ENCODE measurements at regions not wholly inside any gene's neighbourhood (a gene's known extent, or its start where the extent isn't known, plus 50 kb on each side); places are given as distances from the start of the nearest gene placed in this dataset.

DNA sequence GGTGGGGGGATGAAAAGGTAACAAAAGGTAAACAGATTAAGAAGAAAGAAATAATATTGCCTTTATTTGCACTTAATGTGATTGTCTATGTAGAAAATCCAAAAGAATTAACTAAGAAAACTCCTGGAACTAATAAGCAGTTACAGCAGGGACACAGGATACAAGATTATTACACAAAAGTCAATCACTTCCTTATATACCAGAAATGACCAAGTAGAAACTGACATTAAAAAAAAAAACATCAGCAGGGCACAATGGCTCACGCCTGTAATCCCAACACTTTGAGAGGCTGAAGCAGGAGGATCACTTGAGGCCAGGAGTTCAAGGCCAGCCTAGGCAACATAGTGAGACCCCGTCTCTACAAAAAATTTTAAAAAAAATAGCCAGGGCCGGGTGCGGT, 123.2 kb upstream of the RIPOR2 start:
- H3K27me3 ChIP-seq (ENCODE audit: control insufficient read depth, insufficient read depth, low read length), result no peaks in the 10 kb centered on the region
- no peak overlapping the region for H3K4me3 ChIP-seq (ENCODE audit: insufficient read depth, low read depth, low read length)
- no peak for DNase-seq
- no peaks in the 10 kb centered on the region for H3K36me3 ChIP-seq (replicated peaks; ENCODE audit: control insufficient read depth, insufficient read depth, low read length)

DNA sequence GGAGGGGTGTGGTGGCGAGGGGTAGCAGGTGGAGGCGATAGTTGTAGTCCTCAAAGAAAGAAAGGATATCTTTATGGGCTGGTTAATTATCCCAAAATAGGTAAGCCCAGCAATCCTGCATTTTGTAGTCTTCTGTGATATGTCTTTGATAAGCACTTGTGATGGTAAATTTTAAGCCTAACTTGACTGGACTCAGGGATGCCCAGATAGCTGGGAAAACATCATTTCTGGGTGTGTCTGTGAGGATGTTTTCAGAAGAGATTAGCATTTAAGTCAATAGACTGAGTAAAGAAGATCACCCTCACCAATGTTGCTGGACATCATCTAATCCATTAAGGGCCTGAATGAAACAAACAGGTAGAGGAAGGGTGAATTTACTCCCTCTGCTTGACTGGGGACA, 124.8 kb upstream of the RIPOR2 start:
- Histone ChIP-seq H3K27me3 (ENCODE audit: control insufficient read depth, insufficient read depth, low read length) (no peaks in the 10 kb centered on the region), H3K36me3 (replicated peaks; ENCODE audit: control insufficient read depth, insufficient read depth, low read length) (no peaks in the 10 kb centered on the region), H3K4me3 (ENCODE audit: insufficient read depth, low read depth, low read length) (no peak overlapping the region)
- no peak for DNase-seq

DNA sequence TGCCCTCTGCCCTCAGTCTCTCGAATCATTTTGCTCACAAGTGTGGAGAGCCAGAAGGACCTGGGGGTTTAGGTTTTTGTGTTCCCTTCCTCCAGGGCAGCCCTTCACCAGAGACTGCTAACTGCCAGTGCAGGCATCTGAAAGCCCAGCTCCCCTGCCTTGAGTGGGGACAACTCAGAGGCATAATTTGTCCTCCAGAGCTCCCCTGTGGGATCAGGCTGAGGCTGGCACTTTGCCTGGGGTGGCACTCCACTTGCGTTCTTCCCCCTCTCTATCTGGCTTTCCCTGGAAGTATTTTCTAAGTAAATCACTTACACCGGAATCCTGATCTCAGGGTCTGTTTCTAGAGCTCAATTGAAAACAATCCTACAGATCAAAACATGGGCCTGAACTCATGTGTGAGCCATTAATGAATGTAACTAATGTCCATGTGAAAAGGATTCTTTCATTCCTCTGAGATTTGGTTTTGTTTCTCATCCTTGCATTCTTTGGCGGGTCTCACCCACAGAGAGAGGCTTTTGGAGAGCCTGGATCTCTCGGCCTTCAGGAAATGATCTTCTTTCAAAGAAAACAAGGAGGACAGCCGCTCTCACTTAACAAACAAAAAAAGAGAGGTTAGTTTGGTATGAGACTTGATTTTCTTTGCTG, 125.7 kb upstream of the RIPOR2 start:
- DNase-seq, result peak; percentile 39
- Histone ChIP-seq H3K36me3 (replicated peaks; ENCODE audit: control insufficient read depth, insufficient read depth, low read length) (no peaks in the 10 kb centered on the region), H3K4me3 (ENCODE audit: insufficient read depth, low read depth, low read length) (no peak overlapping the region), H3K27me3 (ENCODE audit: control insufficient read depth, insufficient read depth, low read length) (no peaks in the 10 kb centered on the region)

DNA sequence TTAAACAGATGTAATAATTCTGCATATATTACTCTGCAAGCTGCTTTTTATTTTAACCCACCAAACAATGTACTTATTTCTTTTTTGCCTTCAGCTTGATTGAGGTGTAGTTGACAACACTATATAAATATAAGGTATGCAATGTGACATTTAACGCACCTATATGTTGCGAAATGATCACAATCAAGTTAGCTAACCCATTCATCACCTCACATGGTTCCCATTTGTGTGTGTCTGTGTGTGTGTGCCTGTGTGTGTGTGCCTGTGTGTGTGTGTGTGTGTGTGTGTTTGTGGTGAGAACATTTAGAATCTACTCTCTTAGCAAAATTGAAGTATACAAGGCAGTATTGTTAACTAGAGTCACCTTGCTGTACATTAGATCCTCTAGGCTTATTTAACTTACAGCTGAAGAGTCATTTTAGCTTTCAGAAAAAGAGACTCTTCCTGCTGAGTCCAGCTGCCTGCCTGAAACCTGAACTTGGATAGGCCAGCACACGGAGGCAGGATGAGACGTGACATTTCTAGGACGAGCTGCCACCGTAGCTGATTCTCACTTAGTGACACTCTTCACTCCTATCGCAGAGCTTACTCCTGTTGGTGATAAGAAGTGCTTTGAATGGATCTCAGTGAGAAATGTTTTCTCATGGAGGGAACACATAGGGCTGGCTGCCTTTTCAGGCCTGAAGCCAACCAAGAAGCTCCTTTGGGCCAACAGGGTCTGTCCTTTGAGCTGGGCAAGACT, 126.5 kb upstream of the RIPOR2 start:
- H3K27me3 ChIP-seq (ENCODE audit: control insufficient read depth, insufficient read depth, low read length), result no peaks in the 10 kb centered on the region
- H3K4me3 ChIP-seq (ENCODE audit: insufficient read depth, low read depth, low read length), result no peak overlapping the region
- DNase-seq, result no peak
- H3K36me3 ChIP-seq (replicated peaks; ENCODE audit: control insufficient read depth, insufficient read depth, low read length), result no peaks in the 10 kb centered on the region

DNA sequence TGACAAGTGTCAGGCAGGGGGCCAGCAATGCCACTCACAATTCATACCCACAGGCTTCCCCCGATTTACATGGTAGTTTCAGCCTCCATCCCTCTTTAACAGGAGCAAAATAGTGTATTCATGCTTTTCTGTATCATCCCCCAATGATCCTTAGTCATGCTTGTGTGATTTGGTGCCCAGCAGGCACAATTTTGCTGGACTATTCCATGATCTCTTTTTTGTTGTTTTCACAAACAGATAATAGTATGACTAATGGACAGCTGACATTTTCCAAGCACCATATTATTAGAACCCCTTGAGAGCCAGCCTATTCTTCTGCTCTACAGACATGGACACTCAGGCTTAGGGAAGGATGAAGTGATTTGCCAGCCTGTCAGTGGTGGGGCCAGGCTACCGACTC, 128.2 kb upstream of the RIPOR2 start:
- no peaks in the 10 kb centered on the region for H3K36me3 ChIP-seq (replicated peaks; ENCODE audit: control insufficient read depth, insufficient read depth, low read length)
- H3K27me3 ChIP-seq (ENCODE audit: control insufficient read depth, insufficient read depth, low read length), result no peaks in the 10 kb centered on the region
- no peak overlapping the region for H3K4me3 ChIP-seq (ENCODE audit: insufficient read depth, low read depth, low read length)
- DNase-seq, result no peak

DNA sequence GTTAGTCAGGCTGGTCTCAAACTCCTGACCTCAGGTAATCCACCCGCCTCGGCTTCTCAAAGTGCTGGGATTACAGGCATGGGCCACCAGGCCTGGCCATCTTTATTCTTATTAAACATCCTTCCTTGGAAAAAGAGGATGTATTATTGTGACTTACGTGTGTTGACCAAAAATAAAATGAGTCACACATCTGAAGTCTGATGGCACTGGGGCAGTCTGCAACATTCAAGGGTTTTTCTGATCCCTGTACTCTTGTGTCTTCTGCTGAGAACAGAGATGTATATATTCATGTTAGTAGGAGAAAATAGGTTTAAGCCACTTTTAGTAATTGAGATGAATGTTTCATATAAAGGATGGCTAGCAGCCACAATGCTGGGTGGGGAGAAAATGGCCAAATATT, 129.9 kb upstream of the RIPOR2 start:
- no peak for DNase-seq
- H3K36me3 ChIP-seq (replicated peaks; ENCODE audit: control insufficient read depth, insufficient read depth, low read length), result no peaks in the 10 kb centered on the region

DNA sequence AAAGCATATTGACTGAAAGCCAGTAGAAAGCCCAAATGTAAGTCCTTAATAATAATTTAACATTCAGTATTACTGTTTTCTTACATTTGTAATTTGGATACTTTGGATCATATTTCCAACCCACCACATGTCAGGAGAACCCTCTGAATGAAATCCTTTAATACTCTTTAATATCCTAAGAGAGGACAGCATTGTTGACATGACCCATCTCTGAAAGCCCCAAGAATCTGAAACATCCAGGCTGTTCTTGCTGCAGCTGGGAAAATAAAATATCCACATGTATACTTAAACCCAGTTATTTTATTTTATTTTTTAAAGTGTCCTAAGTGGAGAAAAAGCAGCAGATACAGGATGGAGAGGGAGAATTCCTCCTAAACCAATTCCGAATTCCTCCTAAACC, 130.8 kb upstream of the RIPOR2 start:
- H3K27me3 ChIP-seq (ENCODE audit: control insufficient read depth, insufficient read depth, low read length), result no peaks in the 10 kb centered on the region
- no peak for DNase-seq
- H3K36me3 ChIP-seq (replicated peaks; ENCODE audit: control insufficient read depth, insufficient read depth, low read length), result no peaks in the 10 kb centered on the region
- no peak overlapping the region for H3K4me3 ChIP-seq (ENCODE audit: insufficient read depth, low read depth, low read length)

More for the DNA sequence above, 129.9 kb upstream of the RIPOR2 start:
- no peaks in the 10 kb centered on the region for H3K27me3 ChIP-seq (ENCODE audit: control insufficient read depth, insufficient read depth, low read length)
- H3K4me3 ChIP-seq (ENCODE audit: insufficient read depth, low read depth, low read length), result no peak overlapping the region

DNA sequence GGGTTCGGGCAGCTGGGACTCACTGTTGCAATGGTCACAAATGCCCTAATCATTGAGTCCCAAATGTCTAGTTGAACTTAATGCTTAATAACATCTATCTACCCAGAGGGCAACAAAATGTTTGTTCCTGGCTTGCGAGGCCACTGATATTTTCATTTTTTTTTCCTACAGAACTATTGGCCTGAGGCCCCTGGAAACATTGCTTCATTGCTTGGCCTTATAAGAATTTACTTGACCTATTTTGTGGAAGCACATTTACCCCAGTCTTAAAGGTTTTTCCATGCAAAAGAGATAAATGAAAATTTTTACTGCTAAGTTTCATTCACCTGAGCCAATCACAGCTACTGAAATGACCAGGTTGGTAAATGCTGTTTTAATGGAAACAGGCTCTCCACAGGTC, 133.1 kb upstream of the RIPOR2 start:
- DNase-seq, result no peak
- Histone ChIP-seq H3K27me3 (ENCODE audit: control insufficient read depth, insufficient read depth, low read length) (no peaks in the 10 kb centered on the region), H3K4me3 (ENCODE audit: insufficient read depth, low read depth, low read length) (no peak overlapping the region), H3K36me3 (replicated peaks; ENCODE audit: control insufficient read depth, insufficient read depth, low read length) (no peaks in the 10 kb centered on the region)

DNA sequence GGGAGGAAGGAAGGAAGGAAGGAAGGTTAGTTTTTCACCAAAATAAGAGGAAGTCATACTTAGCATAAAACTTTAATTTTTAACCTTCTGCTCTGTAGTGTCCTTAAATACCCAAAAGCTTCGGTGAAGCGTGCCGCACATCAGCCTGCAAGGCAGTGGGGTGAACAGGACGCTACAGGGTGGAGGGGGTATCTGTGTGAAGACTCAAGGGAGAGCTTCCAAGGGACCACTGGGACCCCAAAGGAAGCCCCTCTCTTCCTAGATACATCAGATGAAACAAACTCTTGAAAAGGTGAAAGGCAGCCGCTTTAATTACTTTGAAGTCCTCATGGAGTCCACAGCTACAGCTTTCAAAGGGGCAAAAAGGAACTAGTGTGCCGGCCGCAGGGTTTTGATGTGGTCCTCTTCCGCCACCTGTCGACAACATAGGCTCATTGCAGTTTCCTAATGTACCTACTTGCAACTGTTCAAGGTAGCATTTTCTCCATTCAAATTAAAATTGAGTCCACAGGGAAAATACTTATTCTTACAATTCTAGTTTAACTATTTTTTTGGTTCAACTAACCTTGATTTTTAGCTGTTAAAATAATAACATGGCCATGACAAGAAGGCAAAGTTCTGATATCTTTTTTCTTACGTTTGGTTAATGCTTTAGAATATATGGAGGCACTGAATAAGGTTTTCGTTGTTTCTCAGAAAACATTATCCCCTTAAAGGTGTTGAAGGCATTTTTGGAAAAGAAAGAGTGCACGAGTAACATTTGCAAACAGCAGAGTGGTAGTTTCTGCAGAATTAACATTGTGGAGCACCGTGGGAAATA, 135.0 kb upstream of the RIPOR2 start:
- no peaks in the 10 kb centered on the region for H3K27me3 ChIP-seq (ENCODE audit: control insufficient read depth, insufficient read depth, low read length)
- no peaks in the 10 kb centered on the region for H3K36me3 ChIP-seq (replicated peaks; ENCODE audit: control insufficient read depth, insufficient read depth, low read length)
- peak; percentile 75 for DNase-seq
- H3K4me3 ChIP-seq (ENCODE audit: insufficient read depth, low read depth, low read length), result no peak overlapping the region

DNA sequence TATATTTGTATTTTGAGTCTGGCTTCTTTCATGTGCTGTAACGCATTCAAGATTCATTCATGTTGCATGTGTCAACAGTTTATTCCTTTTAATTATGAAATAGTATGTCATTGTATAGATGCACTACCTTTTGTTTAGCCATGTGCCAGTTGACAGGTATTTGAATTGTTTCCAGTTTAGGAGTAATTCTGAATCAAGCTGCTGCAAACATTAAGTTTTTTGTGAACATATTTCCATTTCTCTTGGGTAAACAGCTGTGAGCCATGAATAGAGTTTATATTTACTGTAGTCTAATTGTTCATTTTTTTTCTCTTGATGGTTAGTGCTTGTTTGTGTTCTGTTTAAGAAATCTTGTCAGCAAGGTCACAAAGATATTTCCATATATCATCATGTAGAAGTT, 142.4 kb upstream of the RIPOR2 start:
- no peaks in the 10 kb centered on the region for H3K36me3 ChIP-seq (replicated peaks; ENCODE audit: control insufficient read depth, insufficient read depth, low read length)
- no peaks in the 10 kb centered on the region for H3K27me3 ChIP-seq (ENCODE audit: control insufficient read depth, insufficient read depth, low read length)
- no peak for DNase-seq
- H3K4me3 ChIP-seq (ENCODE audit: insufficient read depth, low read depth, low read length), result no peak overlapping the region

DNA sequence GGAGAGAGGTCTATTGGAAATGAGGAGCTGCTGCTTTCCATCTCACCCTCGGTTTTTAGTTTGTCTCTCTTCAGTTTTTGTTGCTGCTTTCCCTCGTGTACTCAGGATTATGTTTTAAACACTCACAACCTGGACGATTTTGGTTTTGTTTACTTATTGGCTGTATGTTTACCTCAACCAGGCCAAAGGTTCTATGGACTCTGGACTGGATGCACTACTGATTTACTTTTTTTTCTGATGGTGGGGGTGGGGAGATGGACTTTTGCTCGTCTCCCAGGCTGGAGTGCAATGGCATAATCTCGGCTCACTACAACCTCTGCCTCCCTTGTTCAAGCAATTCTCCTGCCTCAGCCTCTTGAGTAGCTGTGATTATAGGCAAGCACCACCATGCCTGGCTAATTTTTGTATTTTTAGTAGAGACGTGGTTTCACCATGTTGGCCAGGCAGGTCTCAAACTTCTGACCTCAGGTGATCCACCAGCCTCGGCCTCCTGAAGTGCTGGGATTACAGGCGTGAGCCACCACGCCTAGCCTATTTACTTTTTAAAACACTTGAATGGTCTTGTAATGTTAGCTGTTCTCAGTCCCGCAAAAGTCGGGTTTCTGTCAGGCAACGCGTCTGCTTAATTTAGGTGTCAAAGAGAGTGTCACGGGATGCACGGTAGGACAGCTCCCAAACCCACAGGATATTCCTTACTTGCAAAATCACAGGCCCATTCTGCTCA, 148.2 kb upstream of the RIPOR2 start:
- no peaks in the 10 kb centered on the region for H3K36me3 ChIP-seq (replicated peaks; ENCODE audit: control insufficient read depth, insufficient read depth, low read length)
- no peaks in the 10 kb centered on the region for H3K27me3 ChIP-seq (ENCODE audit: control insufficient read depth, insufficient read depth, low read length)
- no peak for DNase-seq
- no peak overlapping the region for H3K4me3 ChIP-seq (ENCODE audit: insufficient read depth, low read depth, low read length)

DNA sequence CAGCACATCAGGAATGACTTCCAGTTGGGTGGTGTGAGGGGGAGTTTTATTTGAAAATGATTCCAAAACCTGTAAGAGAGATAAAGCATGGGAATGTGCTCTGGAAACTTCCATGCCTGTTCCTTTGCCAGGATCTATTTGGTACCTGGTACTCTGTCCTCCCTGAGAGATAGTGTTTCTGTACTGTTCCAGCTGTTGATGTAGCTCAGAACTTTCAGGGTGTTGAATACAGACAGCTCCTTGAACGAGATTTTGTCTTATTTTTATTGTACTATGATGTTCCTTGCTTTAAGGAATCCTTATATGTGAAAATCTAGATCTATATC, 148.7 kb upstream of the RIPOR2 start:
- H3K4me3 ChIP-seq (ENCODE audit: insufficient read depth, low read depth, low read length), result no peak overlapping the region
- DNase-seq, result no peak
- no peaks in the 10 kb centered on the region for H3K27me3 ChIP-seq (ENCODE audit: control insufficient read depth, insufficient read depth, low read length)
- H3K36me3 ChIP-seq (replicated peaks; ENCODE audit: control insufficient read depth, insufficient read depth, low read length), result no peaks in the 10 kb centered on the region

DNA sequence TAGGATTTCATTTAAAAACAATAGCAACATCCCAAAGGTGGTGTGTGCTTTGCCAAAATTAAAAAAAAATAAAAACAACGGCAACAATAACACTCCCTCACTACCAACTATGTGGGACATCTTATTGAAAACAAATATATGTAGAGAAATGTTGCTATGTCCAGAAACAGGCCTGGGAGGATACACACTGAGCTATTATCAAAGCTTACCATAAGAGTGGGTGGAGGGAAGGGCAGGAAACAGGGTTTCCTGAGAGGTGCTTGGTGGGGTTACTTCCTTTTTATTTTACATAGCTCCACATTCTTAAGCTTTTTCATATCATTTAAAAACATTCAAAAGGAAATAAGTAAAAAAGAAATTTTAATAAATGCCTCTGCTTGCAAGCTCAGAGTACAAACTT, 150.0 kb upstream of the RIPOR2 start:
- Histone ChIP-seq H3K4me3 (ENCODE audit: insufficient read depth, low read depth, low read length) (no peak overlapping the region), H3K27me3 (ENCODE audit: control insufficient read depth, insufficient read depth, low read length) (no peaks in the 10 kb centered on the region), H3K36me3 (replicated peaks; ENCODE audit: control insufficient read depth, insufficient read depth, low read length) (no peaks in the 10 kb centered on the region)
- DNase-seq, result no peak

DNA sequence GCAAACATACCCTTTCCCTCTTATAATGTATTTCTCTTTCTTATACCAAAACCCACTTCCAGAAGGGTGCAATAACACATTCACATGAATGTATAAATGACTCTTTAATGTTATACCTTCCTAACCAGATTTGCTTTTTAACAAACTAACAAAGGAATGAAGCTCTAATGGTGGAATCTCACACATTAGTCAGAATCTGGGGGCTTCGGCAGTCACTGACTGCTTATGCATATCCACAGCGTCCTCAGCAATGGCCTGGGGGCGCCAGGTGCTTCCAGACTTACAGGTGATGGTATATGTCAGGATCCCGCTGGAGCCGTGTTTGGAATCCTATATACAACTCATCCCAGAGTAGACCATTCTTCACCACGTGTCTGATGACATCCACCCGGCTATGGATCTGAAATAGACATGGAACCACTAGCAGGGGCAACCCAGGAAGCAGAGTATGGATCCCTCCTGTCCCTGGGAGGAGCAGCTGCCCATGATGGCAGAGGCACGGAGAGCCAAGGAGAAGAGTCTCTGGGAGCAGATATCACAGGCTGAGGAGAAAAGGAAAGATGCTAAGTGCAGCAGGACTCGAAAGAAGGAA, 150.8 kb upstream of the RIPOR2 start:
- Histone ChIP-seq H3K27me3 (ENCODE audit: control insufficient read depth, insufficient read depth, low read length) (no peaks in the 10 kb centered on the region), H3K36me3 (replicated peaks; ENCODE audit: control insufficient read depth, insufficient read depth, low read length) (no peaks in the 10 kb centered on the region), H3K4me3 (ENCODE audit: insufficient read depth, low read depth, low read length) (no peak overlapping the region)
- DNase-seq, result no peak
